ENCODE measurements at regions not wholly inside any gene's neighbourhood (a gene's known extent, or its start where the extent isn't known, plus 50 kb on each side); places are given as distances from the start of the nearest gene placed in this dataset.

DNA sequence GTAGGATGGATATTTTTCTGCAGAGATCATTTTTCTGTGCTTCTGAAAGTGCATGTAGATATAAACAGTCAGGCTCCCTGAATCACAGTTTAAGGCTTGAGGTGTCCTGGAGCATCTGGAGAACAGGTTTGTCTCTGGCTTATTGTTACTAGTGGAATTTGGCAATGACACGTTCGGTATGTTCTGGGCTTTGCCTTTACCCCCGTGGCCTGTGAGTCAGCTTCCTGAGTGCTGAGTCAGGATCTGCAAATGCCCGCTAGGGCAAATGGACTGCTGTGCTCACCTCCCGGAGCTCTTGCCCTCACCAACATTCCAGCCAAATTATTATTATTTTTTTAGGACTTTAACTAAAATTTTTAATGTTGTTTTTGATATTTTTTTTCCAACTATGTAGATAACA lies 192.5 kb upstream of the PRSS1 start:
- Histone ChIP-seq H3K4me3 (no peak overlapping the region), H3K4me1 (peaks cover 0 to 6% (median 0%) of the 10 kb centered on the region in 4 donors), H3K27me3 (no peaks in the 10 kb centered on the region), H3K36me3 (no peaks in the 10 kb centered on the region), H3K27ac (no peak overlapping the region), H3K9me3 (no peaks in the 10 kb centered on the region)
- TF ChIP-seq CTCF (IDR thresholded peaks at IDR 0.05) (no peak), EP300 (IDR thresholded peaks at IDR 0.05) (peak in 1 of 2 donors; percentile 29), POLR2A (IDR thresholded peaks at IDR 0.05) (no peak)
- 18 to 20% methylated on average over 5 of the region's 5 CpGs for WGBS, 2 donors
- peak in 1 of 2 donors; percentile 40 for DNase-seq (ENCODE audit: low spot score in 2 of 2)

DNA sequence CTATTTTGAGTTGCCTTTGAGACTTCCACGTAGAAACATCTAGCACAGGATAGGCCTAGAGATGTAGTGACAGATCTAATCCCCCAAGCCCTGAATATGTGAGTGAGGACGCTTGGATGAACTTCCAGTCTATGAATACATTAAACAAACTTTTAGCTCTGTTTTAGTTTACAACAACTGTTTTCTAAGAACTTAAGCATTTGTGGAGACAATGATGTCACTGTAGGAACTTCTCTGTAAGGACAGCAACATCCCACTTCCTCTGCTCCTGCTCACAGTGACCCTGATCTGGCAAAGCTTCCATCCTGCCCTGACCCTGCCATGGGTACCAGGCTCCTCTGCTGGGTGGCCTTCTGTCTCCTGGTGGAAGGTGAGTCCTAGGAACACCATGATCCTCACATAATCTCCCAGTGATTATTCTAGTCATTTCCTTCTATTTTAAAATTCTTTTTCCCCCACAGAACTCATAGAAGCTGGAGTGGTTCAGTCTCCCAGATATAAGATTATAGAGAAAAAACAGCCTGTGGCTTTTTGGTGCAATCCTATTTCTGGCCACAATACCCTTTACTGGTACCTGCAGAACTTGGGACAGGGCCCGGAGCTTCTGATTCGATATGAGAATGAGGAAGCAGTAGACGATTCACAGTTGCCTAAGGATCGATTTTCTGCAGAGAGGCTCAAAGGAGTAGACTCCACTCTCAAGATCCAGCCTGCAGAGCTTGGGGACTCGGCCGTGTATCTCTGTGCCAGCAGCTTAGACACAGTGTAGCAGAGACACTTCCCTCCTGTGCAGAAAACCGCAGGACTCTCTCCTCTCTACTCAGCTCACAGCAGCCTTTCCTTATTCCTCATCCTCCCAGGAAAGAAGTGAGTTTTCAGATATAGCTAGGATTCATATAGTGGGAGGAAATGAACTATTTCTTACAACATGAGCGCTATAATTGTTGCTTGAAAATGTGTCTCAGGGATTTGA lies 194.4 kb upstream of the PRSS1 start:
- 71 to 76% methylated on average over 10 of the region's 10 CpGs for WGBS, 2 donors
- TF ChIP-seq POLR2A (IDR thresholded peaks at IDR 0.05), result no peak
- no peak for TF ChIP-seq EP300 (IDR thresholded peaks at IDR 0.05)
- no peak for TF ChIP-seq CTCF (IDR thresholded peaks at IDR 0.05)
- Histone ChIP-seq H3K4me3 (no peak overlapping the region), H3K27ac (no peak overlapping the region), H3K36me3 (no peaks in the 10 kb centered on the region), H3K9me3 (no peaks in the 10 kb centered on the region), H3K4me1 (peaks cover 0 to 6% (median 0%) of the 10 kb centered on the region in 4 donors), H3K27me3 (no peaks in the 10 kb centered on the region)
- no peak for DNase-seq (ENCODE audit: low spot score in 2 of 2)

DNA sequence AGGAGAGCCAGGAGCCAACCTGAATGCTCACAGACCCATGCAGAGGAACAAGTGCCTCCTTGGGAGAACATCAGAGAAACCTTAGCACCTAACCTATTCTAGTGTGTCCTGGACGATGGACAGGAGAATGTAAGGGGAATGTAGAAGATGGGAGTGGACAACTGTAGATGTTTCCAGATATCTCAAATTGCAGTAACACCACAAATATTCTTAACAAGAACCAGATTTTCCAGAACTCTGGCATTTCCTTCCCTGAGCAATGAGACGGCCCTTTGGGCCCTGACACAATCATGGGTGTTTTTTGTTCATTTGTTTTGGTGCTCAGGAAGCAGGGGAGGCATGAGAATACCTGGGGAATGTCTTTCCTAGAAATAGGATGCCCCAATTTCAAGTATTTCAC lies 196.1 kb upstream of the PRSS1 start:
- no peaks in the 10 kb centered on the region for H3K27me3 ChIP-seq
- TF ChIP-seq CTCF (IDR thresholded peaks at IDR 0.05) (no peak), EP300 (IDR thresholded peaks at IDR 0.05) (no peak), POLR2A (IDR thresholded peaks at IDR 0.05) (no peak)
- WGBS, 2 donors, result 74 to 80% methylated on average over 2 of the region's 2 CpGs

DNA sequence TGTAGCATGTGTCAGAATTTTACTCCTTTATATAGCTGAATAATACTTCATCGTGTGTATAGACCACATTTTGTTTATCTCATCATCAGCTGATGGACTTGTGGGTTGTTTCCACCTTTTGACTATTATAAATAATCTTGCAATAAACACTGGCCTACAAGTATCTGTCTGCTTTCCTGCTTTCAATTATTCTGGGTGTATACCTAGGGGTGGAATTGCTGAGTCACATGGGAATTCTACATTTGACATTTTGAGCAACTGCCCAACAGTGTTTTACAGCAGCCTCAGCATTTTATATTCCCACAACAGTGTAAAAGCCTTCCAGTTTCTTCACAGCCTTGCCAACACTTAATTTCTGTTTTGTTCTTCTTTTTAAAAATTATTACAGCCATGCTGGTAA lies 200.3 kb upstream of the PRSS1 start:
- no peaks in the 10 kb centered on the region for H3K27me3 ChIP-seq
- H3K9me3 ChIP-seq, result no peaks in the 10 kb centered on the region
- no peaks in the 10 kb centered on the region for H3K36me3 ChIP-seq
- H3K4me3 ChIP-seq, result no peak overlapping the region
- no peaks in the 10 kb centered on the region for H3K4me1 ChIP-seq
- H3K27ac ChIP-seq, result no peak overlapping the region
- DNase-seq (ENCODE audit: low spot score in 2 of 2), result no peak
- no peak for TF ChIP-seq CTCF (IDR thresholded peaks at IDR 0.05)
- no peak for TF ChIP-seq EP300 (IDR thresholded peaks at IDR 0.05)
- no peak for TF ChIP-seq POLR2A (IDR thresholded peaks at IDR 0.05)
- 76 to 83% methylated on average over 1 of the region's 1 CpG for WGBS, 2 donors

More for the DNA sequence above, 196.1 kb upstream of the PRSS1 start:
- DNase-seq (ENCODE audit: low spot score in 2 of 2), result no peak
- H3K4me1 ChIP-seq, result peaks cover 0 to 6% (median 0%) of the 10 kb centered on the region in 4 donors
- no peak overlapping the region for H3K4me3 ChIP-seq
- H3K36me3 ChIP-seq, result no peaks in the 10 kb centered on the region
- no peak overlapping the region for H3K27ac ChIP-seq
- no peaks in the 10 kb centered on the region for H3K9me3 ChIP-seq

DNA sequence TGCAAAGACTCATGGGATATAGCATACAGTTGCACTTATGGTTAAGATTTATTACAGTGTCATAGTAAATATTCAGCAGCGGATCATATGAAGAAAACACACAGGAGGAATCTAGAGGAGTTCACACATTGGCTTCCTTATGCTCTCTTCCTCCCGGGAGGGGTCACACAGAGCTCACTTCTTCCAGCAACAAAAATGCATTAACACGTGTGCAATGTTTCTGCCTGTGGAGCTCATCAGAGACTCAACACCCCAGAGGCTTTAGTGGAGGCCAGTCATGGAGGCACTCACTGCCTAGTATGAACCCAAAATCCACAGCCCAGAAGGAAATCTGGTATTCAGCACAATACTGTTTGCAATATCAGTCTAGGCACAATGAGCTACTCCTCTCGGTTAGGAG lies 202.8 kb upstream of the PRSS1 start:
- Histone ChIP-seq H3K27ac (no peak overlapping the region), H3K27me3 (no peaks in the 10 kb centered on the region), H3K4me1 (no peaks in the 10 kb centered on the region), H3K36me3 (no peaks in the 10 kb centered on the region), H3K9me3 (no peaks in the 10 kb centered on the region), H3K4me3 (no peak overlapping the region)
- no peak for DNase-seq (ENCODE audit: low spot score in 2 of 2)
- TF ChIP-seq CTCF (IDR thresholded peaks at IDR 0.05) (no peak), EP300 (IDR thresholded peaks at IDR 0.05) (no peak), POLR2A (IDR thresholded peaks at IDR 0.05) (no peak)
- 61 to 63% methylated on average over 4 of the region's 4 CpGs for WGBS, 2 donors

Data from tibial nerve (tissue), 4 donors.